NT2/D1 (cell line): ENCODE measurements at regions not wholly inside any gene's neighbourhood (a gene's known extent, or its start where the extent isn't known, plus 50 kb on each side); places are given as distances from the start of the nearest gene placed in this dataset.

Source experiments
- DNase-seq: peaks from one replicate; pipeline ENCODE4 v3.0.0-alpha.2; 2011; ENCODE audit warnings: low read depth, low spot score
- H3K27me3 ChIP-seq: 2 replicates; pipeline ENCODE4 v1.6.0; 2011; ENCODE audit warnings: mild to moderate bottlenecking; ENCODE audit not compliant: insufficient read length, insufficient read depth
- H3K36me3 ChIP-seq: 2 replicates; pipeline ENCODE4 v1.6.1; 2011; ENCODE audit warnings: mild to moderate bottlenecking, low read length, mixed read lengths; ENCODE audit not compliant: insufficient read depth, insufficient read length
- H3K4me1 ChIP-seq: 2 replicates; pipeline ENCODE4 v1.5.1; 2011; ENCODE audit not compliant: insufficient read depth, insufficient read length
- H3K4me3 ChIP-seq: 2 replicates; pipeline ENCODE4 v1.5.1; 2011; ENCODE audit warnings: low read depth; ENCODE audit not compliant: insufficient read length
- H3K9ac ChIP-seq: 2 replicates; pipeline ENCODE4 v1.6.0; 2011; ENCODE audit warnings: low read depth; ENCODE audit not compliant: insufficient read length
- H3K9me3 ChIP-seq: 2 replicates; pipeline ENCODE4 v1.5.1; 2011; ENCODE audit warnings: mild to moderate bottlenecking, low read length; ENCODE audit not compliant: insufficient read depth
- SUZ12 ChIP-seq: IDR thresholded peaks from 2 replicates; pipeline ENCODE4 v1.6.1; 2011; ENCODE audit not compliant: insufficient read length, insufficient read depth; ENCODE audit errors: extremely low read depth
- YY1 ChIP-seq: IDR thresholded peaks from 2 replicates; pipeline ENCODE4 v1.6.1; 2011; ENCODE audit not compliant: insufficient read length, insufficient read depth
- ZNF274 ChIP-seq: IDR thresholded peaks from 2 replicates; pipeline ENCODE4 v1.6.1; 2011; ENCODE audit warnings: mild to moderate bottlenecking, low read depth, low read length

DNA sequence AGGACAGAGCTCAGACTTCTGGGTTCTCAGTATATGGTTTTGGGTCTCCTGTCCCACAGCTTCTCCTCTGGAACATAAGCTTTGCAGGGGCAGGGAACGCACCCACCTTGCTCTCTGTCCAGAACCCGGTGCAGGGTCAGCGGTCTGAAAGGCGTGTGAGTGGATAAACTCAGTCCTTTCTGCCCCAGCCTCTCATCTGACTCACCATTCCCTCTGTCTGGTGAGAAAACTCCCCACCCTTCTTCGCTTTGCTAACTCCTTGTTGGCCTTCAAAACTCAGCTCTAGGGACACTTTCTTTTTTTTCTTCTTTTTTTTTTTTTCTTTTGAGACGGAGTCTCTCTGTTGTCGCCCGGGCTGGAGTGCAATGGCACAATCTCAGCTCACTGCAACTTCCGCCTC is 68.9 kb upstream of the NUP50 start:
- no peak for TF ChIP-seq SUZ12
- no peak for TF ChIP-seq ZNF274
- no peak for TF ChIP-seq YY1
- no peak overlapping the region for H3K4me3 ChIP-seq
- H3K27me3 ChIP-seq: no peaks in the 10 kb centered on the region
- H3K9ac ChIP-seq: no peak overlapping the region
- peaks cover 7% of the 10 kb centered on the region for H3K4me1 ChIP-seq
- H3K36me3 ChIP-seq: no peaks in the 10 kb centered on the region
- no peaks in the 10 kb centered on the region for H3K9me3 ChIP-seq
- no peak for DNase-seq

DNA sequence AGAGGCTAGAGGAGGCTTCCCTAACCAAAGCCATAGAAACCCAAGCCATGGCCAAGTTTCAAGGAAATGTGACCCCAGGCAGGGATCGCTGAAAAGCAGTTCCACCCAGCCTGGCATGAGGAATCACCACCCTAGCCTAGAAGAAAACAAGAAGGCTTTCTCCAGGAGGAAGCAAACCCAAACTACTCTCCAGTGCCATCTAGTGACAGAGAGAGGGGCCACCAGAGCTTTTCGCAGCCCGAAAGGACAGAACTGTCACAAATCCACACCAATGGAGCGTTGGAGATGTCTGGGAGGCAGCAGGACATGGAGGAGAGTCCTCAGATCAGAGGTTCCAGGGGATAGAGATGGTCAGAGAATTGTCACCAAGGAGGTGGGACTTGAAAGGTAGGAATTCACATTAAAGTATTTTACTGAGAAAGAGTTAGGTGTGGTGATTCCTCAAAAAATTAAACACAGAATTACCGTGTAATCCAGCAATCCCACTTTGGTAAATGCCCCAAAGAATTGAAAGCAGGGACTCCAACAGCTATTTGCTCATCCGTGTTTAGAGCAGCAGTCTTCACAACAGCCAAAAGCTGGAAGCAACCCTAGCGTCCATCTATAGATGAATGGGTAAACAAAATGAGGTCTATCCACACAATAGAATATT is 67.3 kb upstream of the NUP50 start:
- H3K27me3 ChIP-seq: no peaks in the 10 kb centered on the region
- DNase-seq: peak; percentile 49

DNA sequence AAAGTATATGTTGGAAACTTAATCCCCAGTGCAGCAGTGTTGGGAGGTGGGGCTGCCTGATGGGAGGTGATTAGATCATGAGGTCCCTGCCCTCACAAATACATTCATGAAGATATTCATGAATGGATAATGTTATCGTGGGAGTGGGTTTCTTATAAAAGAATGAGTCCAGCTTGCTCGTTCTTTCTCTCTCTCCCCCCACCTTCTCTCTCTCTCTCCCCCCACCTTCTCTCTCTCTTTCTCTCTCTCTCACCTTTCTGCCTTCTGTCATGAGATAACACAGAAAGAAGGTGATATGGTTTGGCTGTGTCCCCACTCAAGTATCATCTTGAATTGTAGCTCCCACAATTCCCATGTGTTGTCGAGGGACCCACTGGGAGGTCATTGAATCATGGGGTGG is 66.7 kb upstream of the NUP50 start:
- no peak overlapping the region for H3K4me3 ChIP-seq
- no peaks in the 10 kb centered on the region for H3K36me3 ChIP-seq
- H3K9ac ChIP-seq: no peak overlapping the region
- H3K27me3 ChIP-seq: no peaks in the 10 kb centered on the region
- no peak for TF ChIP-seq YY1
- TF ChIP-seq ZNF274: no peak
- no peak for TF ChIP-seq SUZ12
- no peaks in the 10 kb centered on the region for H3K9me3 ChIP-seq
- H3K4me1 ChIP-seq: peaks cover 3% of the 10 kb centered on the region
- DNase-seq: no peak

More for the DNA sequence above, 67.3 kb upstream of the NUP50 start:
- TF ChIP-seq YY1: no peak
- TF ChIP-seq SUZ12: no peak
- no peak for TF ChIP-seq ZNF274
- Histone ChIP-seq H3K4me3 (no peak overlapping the region), H3K4me1 (peaks cover 3% of the 10 kb centered on the region), H3K9me3 (no peaks in the 10 kb centered on the region), H3K36me3 (no peaks in the 10 kb centered on the region), H3K9ac (no peak overlapping the region)

DNA sequence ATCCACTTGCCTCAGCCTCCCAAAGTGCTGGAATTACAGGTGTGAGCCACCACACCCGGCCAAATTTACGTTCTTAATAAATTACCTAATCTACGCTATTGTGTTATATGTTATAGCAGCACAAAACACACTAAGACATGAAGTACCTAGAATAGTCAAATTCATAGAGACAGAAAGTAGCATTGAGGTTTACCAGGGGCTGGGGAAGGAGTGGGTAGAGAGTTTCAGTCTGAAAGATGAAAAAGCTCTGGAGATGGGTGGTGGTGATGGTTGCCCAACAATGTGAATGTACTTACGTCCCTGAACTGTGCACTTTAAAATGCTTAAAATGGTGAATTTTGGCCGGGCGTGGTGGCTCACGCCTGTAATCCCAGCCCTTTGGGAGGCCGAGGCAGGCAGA is 65.7 kb upstream of the NUP50 start:
- Histone ChIP-seq H3K36me3 (no peaks in the 10 kb centered on the region), H3K9ac (no peak overlapping the region), H3K4me3 (no peak overlapping the region), H3K27me3 (peaks cover 2% of the 10 kb centered on the region), H3K9me3 (no peaks in the 10 kb centered on the region), H3K4me1 (peaks cover 3% of the 10 kb centered on the region)
- DNase-seq: no peak
- TF ChIP-seq SUZ12 (no peak), YY1 (no peak)

DNA sequence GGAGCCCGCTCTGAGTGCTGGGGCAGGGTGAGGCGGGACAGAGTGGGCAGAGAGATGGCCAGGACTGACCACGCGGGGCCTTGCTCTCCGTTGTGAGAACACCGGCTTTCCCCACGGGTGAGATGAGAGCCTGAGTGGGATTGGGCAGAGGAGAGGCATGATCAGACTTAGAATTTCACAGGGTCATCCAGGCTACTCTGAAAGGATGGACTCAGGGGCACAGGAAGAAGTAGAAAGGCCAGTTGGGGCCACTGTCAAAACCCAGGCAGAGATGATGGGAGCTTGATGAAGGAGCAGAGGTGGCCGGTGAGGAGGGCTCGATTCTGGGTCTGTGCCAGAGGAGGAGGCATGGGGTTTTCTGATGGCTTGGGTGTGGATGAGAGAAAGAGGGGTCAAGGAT is 63.8 kb upstream of the NUP50 start:
- no peak overlapping the region for H3K4me3 ChIP-seq
- peaks cover 3% of the 10 kb centered on the region for H3K27me3 ChIP-seq

DNA sequence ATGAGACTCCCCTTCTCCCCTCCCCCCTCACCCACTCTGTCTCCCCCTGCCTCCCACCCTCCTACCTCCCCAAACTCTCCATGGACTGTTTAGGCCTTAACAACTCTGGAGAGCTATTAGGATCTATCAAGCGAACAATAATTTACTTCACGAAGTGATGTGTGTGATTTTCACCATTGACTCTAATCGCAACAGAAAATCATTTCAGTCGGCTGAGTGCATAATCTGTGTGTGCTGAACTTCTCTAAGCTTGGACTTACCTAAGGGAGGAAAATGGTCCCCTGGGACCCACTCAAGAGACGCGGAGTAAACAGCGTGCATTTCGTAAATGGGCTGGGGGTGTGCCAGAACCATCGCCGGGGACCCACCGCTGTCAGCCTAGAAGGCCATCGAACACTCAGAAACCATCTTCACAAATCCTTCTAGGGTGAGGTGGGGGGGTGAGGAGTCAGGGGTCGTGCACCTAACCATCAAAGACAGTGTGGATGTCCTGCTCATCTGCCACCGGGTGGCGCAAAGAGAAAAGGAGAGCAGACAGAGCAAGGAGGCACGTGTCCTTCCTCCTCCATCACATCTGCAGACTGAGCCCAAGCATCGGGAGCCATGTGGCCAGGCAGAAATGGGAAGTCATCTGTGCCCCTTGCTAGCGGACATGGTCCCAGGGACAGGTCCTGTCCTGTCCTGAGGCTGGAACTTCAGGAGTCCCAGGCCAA is 62.1 kb upstream of the NUP50 start:
- Histone ChIP-seq H3K4me3 (no peak overlapping the region), H3K4me1 (no peaks in the 10 kb centered on the region), H3K27me3 (peaks cover 3% of the 10 kb centered on the region), H3K36me3 (no peaks in the 10 kb centered on the region), H3K9ac (no peak overlapping the region), H3K9me3 (no peaks in the 10 kb centered on the region)
- no peak for TF ChIP-seq SUZ12
- TF ChIP-seq YY1: no peak
- TF ChIP-seq ZNF274: no peak
- peak; percentile 46 for DNase-seq

More for the DNA sequence above, 63.8 kb upstream of the NUP50 start:
- no peak for TF ChIP-seq YY1
- no peak overlapping the region for H3K9ac ChIP-seq
- H3K36me3 ChIP-seq: no peaks in the 10 kb centered on the region
- DNase-seq: no peak
- no peaks in the 10 kb centered on the region for H3K4me1 ChIP-seq
- no peaks in the 10 kb centered on the region for H3K9me3 ChIP-seq

DNA sequence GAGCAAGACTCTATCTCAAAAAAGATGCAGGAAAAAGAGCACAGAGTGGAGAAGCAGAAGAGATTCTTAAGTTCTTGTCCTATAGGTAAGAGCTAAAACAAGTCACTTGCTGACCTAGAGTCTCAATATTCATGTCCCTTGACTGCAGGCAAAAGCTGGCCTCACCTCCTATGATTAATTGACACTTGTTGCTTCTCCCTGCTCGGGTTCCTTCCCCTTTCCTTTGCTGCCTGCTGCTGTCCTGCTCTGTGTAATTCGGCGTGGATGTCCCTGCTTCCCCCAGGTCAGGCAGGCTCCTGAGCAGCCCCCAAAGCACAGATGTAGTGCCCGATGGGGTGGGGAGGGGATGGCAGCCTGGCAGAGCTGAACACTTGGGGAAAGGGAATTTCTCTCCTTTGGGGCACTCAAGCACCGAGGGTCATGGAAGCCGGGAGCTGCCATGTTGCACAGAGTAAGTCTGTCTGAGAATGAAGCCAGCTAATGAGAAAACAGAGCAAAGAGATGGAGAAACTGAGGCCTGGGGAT is 60.8 kb upstream of the NUP50 start:
- H3K9me3 ChIP-seq: no peaks in the 10 kb centered on the region
- no peak overlapping the region for H3K4me3 ChIP-seq
- no peaks in the 10 kb centered on the region for H3K36me3 ChIP-seq
- H3K4me1 ChIP-seq: no peaks in the 10 kb centered on the region
- H3K27me3 ChIP-seq: peaks cover 9% of the 10 kb centered on the region
- no peak overlapping the region for H3K9ac ChIP-seq
- DNase-seq: no peak
- TF ChIP-seq YY1 (no peak), SUZ12 (no peak), ZNF274 (no peak)
